BLaER1 (cell line): ENCODE measurements at regions not wholly inside any gene's neighbourhood (a gene's known extent, or its start where the extent isn't known, plus 50 kb on each side); places are given as distances from the start of the nearest gene placed in this dataset.

Source experiments
- H3K27ac ChIP-seq: shearing (Covaris generic); formaldehyde crosslinking; 2 replicates; pipeline ENCODE4 v1.8.1; 2022
- H3K27me3 ChIP-seq: shearing (Covaris generic); formaldehyde crosslinking; 2 replicates; pipeline ENCODE4 v1.8.1; 2022
- H3K36me3 ChIP-seq: shearing (Covaris generic); formaldehyde crosslinking; 2 replicates; pipeline ENCODE4 v1.8.1; 2022
- H3K4me1 ChIP-seq: shearing (Covaris generic); formaldehyde crosslinking; 2 replicates; pipeline ENCODE4 v1.8.1; 2022
- H3K4me2 ChIP-seq: shearing (Covaris generic); formaldehyde crosslinking; 2 replicates; pipeline ENCODE4 v1.8.1; 2022
- H3K4me3 ChIP-seq: shearing (Covaris generic); formaldehyde crosslinking; 2 replicates; pipeline ENCODE4 v1.8.1; 2022
- H3K9ac ChIP-seq: shearing (Covaris generic); formaldehyde crosslinking; 2 replicates; pipeline ENCODE4 v1.8.1; 2022
- H3K9me3 ChIP-seq: shearing (Covaris generic); formaldehyde crosslinking; 2 replicates; pipeline ENCODE4 v1.8.1; 2022
- H4K20me1 ChIP-seq: shearing (Covaris generic); formaldehyde crosslinking; 2 replicates; pipeline ENCODE4 v1.8.1; 2022
- Cebpa-rat ChIP-seq: shearing (Covaris generic); IDR thresholded peaks from 2 replicates; pipeline ENCODE4 v1.8.1; 2022

- no peaks in the 10 kb centered on the region for H3K4me1 ChIP-seq
- no peak for TF ChIP-seq Cebpa-rat
- H3K9ac ChIP-seq: no peak overlapping the region
- no peak overlapping the region for H3K27ac ChIP-seq
- H3K27me3 ChIP-seq: no peaks in the 10 kb centered on the region
- no peak overlapping the region for H3K4me2 ChIP-seq
- no peaks in the 10 kb centered on the region for H4K20me1 ChIP-seq
- H3K4me3 ChIP-seq: no peak overlapping the region
- H3K9me3 ChIP-seq: peaks cover 19% of the 10 kb centered on the region
- no peaks in the 10 kb centered on the region for H3K36me3 ChIP-seq
Observed at GRCh38 chr4:178165251-178165950, 723.2 kb upstream of the AGA start.

GRCh38 chr4:178165951-178166308, 723.7 kb upstream of the AGA start:
- no peak for TF ChIP-seq Cebpa-rat
- H3K9ac ChIP-seq: no peak overlapping the region
- H3K27me3 ChIP-seq: no peaks in the 10 kb centered on the region
- H3K9me3 ChIP-seq: peaks cover 14% of the 10 kb centered on the region
- H3K4me3 ChIP-seq: no peak overlapping the region
- H3K27ac ChIP-seq: no peak overlapping the region
- no peak overlapping the region for H3K4me2 ChIP-seq
- no peaks in the 10 kb centered on the region for H3K36me3 ChIP-seq
- H3K4me1 ChIP-seq: no peaks in the 10 kb centered on the region
- no peaks in the 10 kb centered on the region for H4K20me1 ChIP-seq

GRCh38 chr4:178173771-178174170, 731.5 kb upstream of the AGA start:
- Histone ChIP-seq H3K4me1 (no peaks in the 10 kb centered on the region), H3K9ac (no peak overlapping the region), H4K20me1 (no peaks in the 10 kb centered on the region), H3K4me3 (no peak overlapping the region), H3K27ac (no peak overlapping the region), H3K4me2 (no peak overlapping the region), H3K9me3 (no peaks in the 10 kb centered on the region), H3K36me3 (no peaks in the 10 kb centered on the region), H3K27me3 (no peaks in the 10 kb centered on the region)
- no peak for TF ChIP-seq Cebpa-rat

- Histone ChIP-seq H3K9ac (no peak overlapping the region), H3K36me3 (no peaks in the 10 kb centered on the region), H3K27ac (no peak overlapping the region), H4K20me1 (no peaks in the 10 kb centered on the region), H3K4me3 (no peak overlapping the region), H3K4me1 (no peaks in the 10 kb centered on the region), H3K4me2 (no peak overlapping the region), H3K9me3 (no peaks in the 10 kb centered on the region), H3K27me3 (no peaks in the 10 kb centered on the region)
- no peak for TF ChIP-seq Cebpa-rat
Observed at GRCh38 chr4:178174756-178175155, 732.5 kb upstream of the AGA start.

GRCh38 chr4:178185517-178185916, 743.3 kb upstream of the AGA start:
- no peaks in the 10 kb centered on the region for H3K27me3 ChIP-seq
- no peak overlapping the region for H3K27ac ChIP-seq
- no peak overlapping the region for H3K4me3 ChIP-seq
- no peaks in the 10 kb centered on the region for H3K9me3 ChIP-seq
- no peaks in the 10 kb centered on the region for H3K36me3 ChIP-seq
- no peak for TF ChIP-seq Cebpa-rat
- no peaks in the 10 kb centered on the region for H3K4me1 ChIP-seq
- H3K4me2 ChIP-seq: no peak overlapping the region
- H3K9ac ChIP-seq: no peak overlapping the region
- H4K20me1 ChIP-seq: no peaks in the 10 kb centered on the region

- TF ChIP-seq Cebpa-rat: no peak
- H3K27ac ChIP-seq: no peak overlapping the region
- H3K27me3 ChIP-seq: no peaks in the 10 kb centered on the region
- H3K4me2 ChIP-seq: no peak overlapping the region
- H3K4me1 ChIP-seq: no peaks in the 10 kb centered on the region
- no peak overlapping the region for H3K4me3 ChIP-seq
- H4K20me1 ChIP-seq: no peaks in the 10 kb centered on the region
- H3K9me3 ChIP-seq: no peaks in the 10 kb centered on the region
- H3K36me3 ChIP-seq: no peaks in the 10 kb centered on the region
- H3K9ac ChIP-seq: no peak overlapping the region
Observed at GRCh38 chr4:178192611-178193010, 750.4 kb upstream of the AGA start.

- H3K4me1 ChIP-seq: no peaks in the 10 kb centered on the region
- H3K9me3 ChIP-seq: no peaks in the 10 kb centered on the region
- H3K4me3 ChIP-seq: no peak overlapping the region
- H3K4me2 ChIP-seq: no peak overlapping the region
- no peaks in the 10 kb centered on the region for H3K36me3 ChIP-seq
- H3K27me3 ChIP-seq: no peaks in the 10 kb centered on the region
- no peak overlapping the region for H3K9ac ChIP-seq
- no peak for TF ChIP-seq Cebpa-rat
- H4K20me1 ChIP-seq: no peaks in the 10 kb centered on the region
- no peak overlapping the region for H3K27ac ChIP-seq
Observed at GRCh38 chr4:178196751-178197374, 754.6 kb upstream of the AGA start.

GRCh38 chr4:178198691-178199090, 756.5 kb upstream of the AGA start:
- no peaks in the 10 kb centered on the region for H4K20me1 ChIP-seq
- H3K4me3 ChIP-seq: no peak overlapping the region
- no peak overlapping the region for H3K27ac ChIP-seq
- no peaks in the 10 kb centered on the region for H3K9me3 ChIP-seq
- no peak overlapping the region for H3K9ac ChIP-seq
- no peaks in the 10 kb centered on the region for H3K27me3 ChIP-seq
- H3K4me2 ChIP-seq: no peak overlapping the region
- no peaks in the 10 kb centered on the region for H3K4me1 ChIP-seq
- no peaks in the 10 kb centered on the region for H3K36me3 ChIP-seq
- no peak for TF ChIP-seq Cebpa-rat

- Histone ChIP-seq H4K20me1 (no peaks in the 10 kb centered on the region), H3K36me3 (no peaks in the 10 kb centered on the region), H3K9ac (no peak overlapping the region), H3K27me3 (no peaks in the 10 kb centered on the region), H3K9me3 (no peaks in the 10 kb centered on the region), H3K4me2 (no peak overlapping the region), H3K4me3 (no peak overlapping the region), H3K27ac (no peak overlapping the region), H3K4me1 (no peaks in the 10 kb centered on the region)
- no peak for TF ChIP-seq Cebpa-rat
Observed at GRCh38 chr4:178202422-178202821, 760.2 kb upstream of the AGA start.

- Histone ChIP-seq H3K4me1 (no peaks in the 10 kb centered on the region), H3K36me3 (no peaks in the 10 kb centered on the region), H3K4me3 (no peak overlapping the region), H3K9me3 (no peaks in the 10 kb centered on the region), H4K20me1 (no peaks in the 10 kb centered on the region), H3K9ac (no peak overlapping the region), H3K27me3 (no peaks in the 10 kb centered on the region), H3K4me2 (no peak overlapping the region), H3K27ac (no peak overlapping the region)
- TF ChIP-seq Cebpa-rat: no peak
Observed at GRCh38 chr4:178205826-178206225, 763.6 kb upstream of the AGA start.
